OCI-LY1 (cell line): ENCODE measurements at regions not wholly inside any gene's neighbourhood (a gene's known extent, or its start where the extent isn't known, plus 50 kb on each side); places are given as distances from the start of the nearest gene placed in this dataset.

Source experiments
- H2AFZ ChIP-seq: fragments of 200-600 bp; sonication (generic), shearing (Covaris generic); 2 replicates; pipeline ENCODE4 v1.6.0; 2014; ENCODE audit warnings: antibody characterized with exemption, mild to moderate bottlenecking, low read length
- H3F3A ChIP-seq: fragments of 200-600 bp; sonication (generic), shearing (Covaris generic); 2 replicates; pipeline ENCODE4 v1.6.0; 2014; ENCODE audit warnings: mild to moderate bottlenecking, antibody characterized with exemption, low read length, moderate library complexity; ENCODE audit not compliant: insufficient read depth
- H3K27ac ChIP-seq: fragments of 200-600 bp; sonication (generic); 2 replicates; pipeline ENCODE4 v1.5.1; 2014; ENCODE audit warnings: low read length, mixed run types, mild to moderate bottlenecking, low read depth; ENCODE audit not compliant: poor library complexity, severe bottlenecking
- H3K27me3 ChIP-seq: fragments of 200-600 bp; sonication (generic); 2 replicates; pipeline ENCODE4 v1.6.0; 2014; ENCODE audit warnings: antibody characterized with exemption, mild to moderate bottlenecking, low read length, moderate library complexity; ENCODE audit not compliant: insufficient read depth
- H3K36me3 ChIP-seq: fragments of 200-600 bp; sonication (generic); 2 replicates; pipeline ENCODE4 v1.6.1; 2014; ENCODE audit warnings: mild to moderate bottlenecking, antibody characterized with exemption, low read length, moderate library complexity, mixed read lengths; ENCODE audit not compliant: insufficient read depth
- H3K4me1 ChIP-seq: fragments of 200-600 bp; sonication (generic); 2 replicates; pipeline ENCODE4 v1.5.1; 2014; ENCODE audit warnings: mild to moderate bottlenecking, low read length, moderate library complexity; ENCODE audit not compliant: insufficient read depth, severe bottlenecking
- H3K4me2 ChIP-seq: fragments of 200-600 bp; sonication (generic), shearing (Covaris generic); 2 replicates; pipeline ENCODE4 v1.6.1; 2014; ENCODE audit warnings: low read length
- H3K4me3 ChIP-seq: fragments of 200-600 bp; sonication (generic); 2 replicates; pipeline ENCODE4 v1.5.1; 2014; ENCODE audit warnings: low read length, low read depth, mild to moderate bottlenecking, mixed read lengths; ENCODE audit not compliant: poor library complexity, severe bottlenecking
- H3K79me2 ChIP-seq: fragments of 200-600 bp; shearing (Covaris generic); 2 replicates; pipeline ENCODE4 v1.6.1; 2016; ENCODE audit warnings: mixed run types, low read length, mixed read lengths; ENCODE audit not compliant: insufficient read depth
- H3K9ac ChIP-seq: fragments of 200-600 bp; sonication (generic), shearing (Covaris generic); 2 replicates; pipeline ENCODE4 v1.6.1; 2014; ENCODE audit warnings: mild to moderate bottlenecking, low read length, mixed read lengths
- H3K9me2 ChIP-seq: fragments of 200-600 bp; sonication (generic), shearing (Covaris generic); 2 replicates; pipeline ENCODE4 v1.6.1; 2014; ENCODE audit warnings: low read depth, mild to moderate bottlenecking, low read length, mixed read lengths
- H3K9me3 ChIP-seq: fragments of 200-600 bp; shearing (Covaris generic); 2 replicates; pipeline ENCODE4 v1.6.1; 2014; ENCODE audit warnings: low read length, mixed read lengths
- H4K20me1 ChIP-seq: fragments of 200-600 bp; sonication (generic), shearing (Covaris generic); 2 replicates; pipeline ENCODE4 v1.6.0; 2016; ENCODE audit warnings: mild to moderate bottlenecking, low read length; ENCODE audit not compliant: insufficient read depth
- EZH2 ChIP-seq: fragments of 200-600 bp; sonication (generic), shearing (Covaris generic); IDR thresholded peaks from 2 replicates; pipeline ENCODE4 v1.8.0; 2017; ENCODE audit warnings: borderline replicate concordance, mixed run types, mild to moderate bottlenecking, antibody characterized with exemption, low read length, moderate library complexity, mixed read lengths
- TF ChIP-seq, protein P1 (sequence below): fragments of 200-600 bp; sonication (generic), shearing (Covaris generic); IDR thresholded peaks from 2 replicates; pipeline ENCODE4 v1.5.1; 2017; ENCODE audit warnings: mild to moderate bottlenecking, antibody characterized with exemption, low read length, moderate library complexity, mixed read lengths

DNA sequence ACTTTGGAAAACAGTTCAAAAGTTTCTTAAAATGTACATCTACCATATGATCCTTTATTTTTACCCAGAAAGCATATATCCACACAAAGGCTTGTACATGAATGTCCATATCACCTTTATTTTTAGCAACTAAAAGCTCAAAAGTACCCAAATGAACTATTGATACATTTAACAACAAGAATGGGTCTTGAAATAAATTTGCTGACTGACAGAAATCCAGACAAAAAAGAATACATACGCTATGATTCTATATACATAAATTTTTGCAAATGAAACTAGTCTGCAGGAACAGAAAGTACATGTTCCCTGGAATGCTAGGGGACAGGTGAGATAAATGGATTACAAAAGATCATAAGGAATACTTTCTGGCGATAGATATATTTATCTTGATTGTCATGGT, 96.3 kb upstream of the KYNU start:
- H3K4me1 ChIP-seq = no peaks in the 10 kb centered on the region
- no peaks in the 10 kb centered on the region for H3K36me3 ChIP-seq
- no peak overlapping the region for H2AFZ ChIP-seq
- no peak for TF ChIP-seq EZH2
- TF ChIP-seq, protein P1, sequence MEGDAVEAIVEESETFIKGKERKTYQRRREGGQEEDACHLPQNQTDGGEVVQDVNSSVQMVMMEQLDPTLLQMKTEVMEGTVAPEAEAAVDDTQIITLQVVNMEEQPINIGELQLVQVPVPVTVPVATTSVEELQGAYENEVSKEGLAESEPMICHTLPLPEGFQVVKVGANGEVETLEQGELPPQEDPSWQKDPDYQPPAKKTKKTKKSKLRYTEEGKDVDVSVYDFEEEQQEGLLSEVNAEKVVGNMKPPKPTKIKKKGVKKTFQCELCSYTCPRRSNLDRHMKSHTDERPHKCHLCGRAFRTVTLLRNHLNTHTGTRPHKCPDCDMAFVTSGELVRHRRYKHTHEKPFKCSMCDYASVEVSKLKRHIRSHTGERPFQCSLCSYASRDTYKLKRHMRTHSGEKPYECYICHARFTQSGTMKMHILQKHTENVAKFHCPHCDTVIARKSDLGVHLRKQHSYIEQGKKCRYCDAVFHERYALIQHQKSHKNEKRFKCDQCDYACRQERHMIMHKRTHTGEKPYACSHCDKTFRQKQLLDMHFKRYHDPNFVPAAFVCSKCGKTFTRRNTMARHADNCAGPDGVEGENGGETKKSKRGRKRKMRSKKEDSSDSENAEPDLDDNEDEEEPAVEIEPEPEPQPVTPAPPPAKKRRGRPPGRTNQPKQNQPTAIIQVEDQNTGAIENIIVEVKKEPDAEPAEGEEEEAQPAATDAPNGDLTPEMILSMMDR = no peak
- no peak overlapping the region for H3K4me2 ChIP-seq
- H4K20me1 ChIP-seq = no peaks in the 10 kb centered on the region
- no peaks in the 10 kb centered on the region for H3F3A ChIP-seq
- H3K27me3 ChIP-seq = no peaks in the 10 kb centered on the region
- H3K9me3 ChIP-seq = no peaks in the 10 kb centered on the region
- no peaks in the 10 kb centered on the region for H3K79me2 ChIP-seq
- no peak overlapping the region for H3K9ac ChIP-seq
- H3K27ac ChIP-seq = no peak overlapping the region
- H3K9me2 ChIP-seq = no peaks in the 10 kb centered on the region
- H3K4me3 ChIP-seq = no peak overlapping the region

DNA sequence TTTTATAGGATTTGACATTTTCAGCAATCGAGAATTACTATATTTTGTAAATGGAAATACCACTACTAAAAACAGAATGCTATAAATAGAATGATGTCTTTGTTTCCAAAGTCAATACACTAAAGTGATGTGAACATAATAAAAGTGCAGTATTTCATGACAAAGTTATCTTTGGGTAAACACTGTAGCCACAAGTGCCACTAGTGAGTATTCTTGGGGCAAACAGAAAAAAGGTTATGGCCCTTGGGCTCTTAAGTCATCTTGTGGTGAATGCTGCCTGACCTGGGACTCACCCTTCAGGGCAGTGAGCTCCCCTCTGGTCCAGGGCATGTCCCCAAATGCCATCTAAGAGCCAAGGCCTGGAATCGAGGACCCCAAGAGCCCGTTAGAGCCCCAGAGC, 99.2 kb upstream of the KYNU start:
- H3K4me3 ChIP-seq = no peak overlapping the region
- no peaks in the 10 kb centered on the region for H3K79me2 ChIP-seq
- no peaks in the 10 kb centered on the region for H3K27me3 ChIP-seq
- no peaks in the 10 kb centered on the region for H3F3A ChIP-seq
- no peak for TF ChIP-seq EZH2
- TF ChIP-seq, protein P1 = no peak
- H3K4me2 ChIP-seq = no peak overlapping the region
- no peaks in the 10 kb centered on the region for H3K9me3 ChIP-seq
- no peaks in the 10 kb centered on the region for H4K20me1 ChIP-seq
- no peak overlapping the region for H2AFZ ChIP-seq
- H3K9me2 ChIP-seq = no peaks in the 10 kb centered on the region
- no peaks in the 10 kb centered on the region for H3K36me3 ChIP-seq
- H3K27ac ChIP-seq = no peak overlapping the region
- H3K9ac ChIP-seq = no peak overlapping the region
- no peaks in the 10 kb centered on the region for H3K4me1 ChIP-seq

DNA sequence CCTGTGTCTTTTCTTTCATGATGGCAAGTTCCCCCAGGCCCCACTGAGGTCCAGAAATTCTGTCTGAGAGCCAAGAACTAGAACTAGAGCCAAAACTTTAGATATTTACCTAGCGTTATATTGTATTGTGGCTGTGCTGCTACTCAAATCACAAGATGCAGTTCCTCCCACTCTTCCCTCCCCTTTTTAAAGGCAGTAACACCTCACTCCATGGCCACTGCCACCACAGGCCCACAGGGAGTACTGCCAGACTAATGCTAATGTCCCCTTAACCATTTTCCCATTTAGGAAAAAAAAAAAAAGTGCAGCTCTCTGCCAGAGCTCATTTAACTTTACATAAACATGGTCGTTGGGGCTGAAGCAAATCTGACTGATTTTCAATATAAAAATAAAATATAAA, 99.7 kb upstream of the KYNU start:
- no peaks in the 10 kb centered on the region for H3F3A ChIP-seq
- H3K4me3 ChIP-seq = no peak overlapping the region
- no peaks in the 10 kb centered on the region for H4K20me1 ChIP-seq

More for the DNA sequence above, 99.7 kb upstream of the KYNU start:
- TF ChIP-seq, protein P1 = no peak
- TF ChIP-seq EZH2 = no peak
- Histone ChIP-seq H3K4me2 (no peak overlapping the region), H3K9ac (no peak overlapping the region), H3K79me2 (no peaks in the 10 kb centered on the region), H3K27me3 (no peaks in the 10 kb centered on the region), H3K9me3 (no peaks in the 10 kb centered on the region), H3K36me3 (no peaks in the 10 kb centered on the region), H2AFZ (no peak overlapping the region), H3K4me1 (no peaks in the 10 kb centered on the region), H3K9me2 (no peaks in the 10 kb centered on the region), H3K27ac (no peak overlapping the region)
